HG02759 (cell line): ENCODE measurements at regions not wholly inside any gene's neighbourhood (a gene's known extent, or its start where the extent isn't known, plus 50 kb on each side); places are given as distances from the start of the nearest gene placed in this dataset.

ENCODE experiments used
- ATAC-seq: cut with Tn5 transposase; IDR thresholded peaks from one replicate; pipeline ENCODE4 v1.9.1; 2021; ENCODE audit warnings: mild to moderate bottlenecking, moderate library complexity; ENCODE audit not compliant: unreplicated experiment

GRCh38 chr16:55949518-55949917 is 74.3 kb upstream of the CES5A start:
- ATAC-seq: no peak

- no peak for ATAC-seq
Measured at GRCh38 chr16:55948230-55948629, 73.1 kb upstream of the CES5A start.

GRCh38 chr16:55947366-55947765 is 72.2 kb upstream of the CES5A start:
- ATAC-seq: no peak

- ATAC-seq: peak; percentile 62
Measured at GRCh38 chr16:55944377-55944802, 69.2 kb upstream of the CES5A start.

GRCh38 chr16:55943267-55943666 is 68.1 kb upstream of the CES5A start:
- no peak for ATAC-seq

- ATAC-seq: no peak
Measured at GRCh38 chr16:55942821-55943220, 67.6 kb upstream of the CES5A start.

GRCh38 chr16:55941552-55941951 is 66.4 kb upstream of the CES5A start:
- ATAC-seq: no peak

GRCh38 chr16:55938126-55938525 is 63.0 kb upstream of the CES5A start:
- ATAC-seq: no peak

GRCh38 chr16:55933038-55933437 is 57.9 kb upstream of the CES5A start:
- ATAC-seq: no peak

- ATAC-seq: no peak
Measured at GRCh38 chr16:55930036-55930435, 54.9 kb upstream of the CES5A start.

GRCh38 chr16:55929181-55929580 is 54.0 kb upstream of the CES5A start:
- no peak for ATAC-seq

- ATAC-seq: no peak
Measured at GRCh38 chr16:55925242-55925641, 50.1 kb upstream of the CES5A start.
